Amniotic epithelial cell (primary cell): ENCODE measurements at regions not wholly inside any gene's neighbourhood (a gene's known extent, or its start where the extent isn't known, plus 50 kb on each side); places are given as distances from the start of the nearest gene placed in this dataset.

Experiments
- DNase-seq: peaks from one replicate; pipeline ENCODE4 v3.0.0-alpha.2; 2010; ENCODE audit warnings: low read depth

DNA sequence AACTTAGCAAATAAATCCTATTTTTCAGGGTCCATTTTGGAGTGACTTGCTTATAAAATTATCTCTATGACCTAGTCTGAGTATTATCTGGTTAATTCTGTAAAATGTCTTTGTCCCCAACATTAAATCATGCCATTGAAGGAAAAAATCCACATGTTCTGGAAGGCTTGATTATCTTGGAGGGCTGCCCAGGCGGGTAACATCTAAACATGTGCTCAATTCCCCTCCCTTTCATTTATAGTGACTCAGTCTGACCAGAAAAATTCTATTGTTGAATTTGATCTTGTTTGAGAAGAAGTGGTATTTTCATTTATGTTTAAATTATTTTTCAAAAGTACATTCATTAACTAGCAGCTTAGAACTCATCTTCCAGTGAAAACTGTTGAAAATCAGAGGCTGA lies 55.4 kb upstream of the SLC10A7 start:
- DNase-seq = no peak

DNA sequence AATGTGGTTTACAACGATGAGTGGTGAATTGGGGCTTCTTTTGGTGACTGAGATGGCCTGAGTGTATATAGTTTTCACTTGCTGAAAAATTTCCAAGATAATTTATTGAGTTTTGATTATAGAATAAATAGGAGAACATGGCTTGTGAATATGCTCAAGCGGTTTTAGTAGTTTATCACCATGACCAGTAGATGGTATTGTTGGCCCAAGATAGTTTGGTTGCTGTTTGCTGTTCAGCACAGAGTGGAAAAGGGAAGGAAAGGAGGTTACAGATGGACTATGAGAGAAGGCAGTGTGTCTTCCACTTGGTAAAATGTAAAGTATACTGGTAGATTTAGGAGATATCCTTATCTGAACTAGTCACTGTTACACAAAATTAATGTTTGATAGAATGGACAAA lies 55.8 kb upstream of the POU4F2 start:
- DNase-seq = peak; percentile 13

DNA sequence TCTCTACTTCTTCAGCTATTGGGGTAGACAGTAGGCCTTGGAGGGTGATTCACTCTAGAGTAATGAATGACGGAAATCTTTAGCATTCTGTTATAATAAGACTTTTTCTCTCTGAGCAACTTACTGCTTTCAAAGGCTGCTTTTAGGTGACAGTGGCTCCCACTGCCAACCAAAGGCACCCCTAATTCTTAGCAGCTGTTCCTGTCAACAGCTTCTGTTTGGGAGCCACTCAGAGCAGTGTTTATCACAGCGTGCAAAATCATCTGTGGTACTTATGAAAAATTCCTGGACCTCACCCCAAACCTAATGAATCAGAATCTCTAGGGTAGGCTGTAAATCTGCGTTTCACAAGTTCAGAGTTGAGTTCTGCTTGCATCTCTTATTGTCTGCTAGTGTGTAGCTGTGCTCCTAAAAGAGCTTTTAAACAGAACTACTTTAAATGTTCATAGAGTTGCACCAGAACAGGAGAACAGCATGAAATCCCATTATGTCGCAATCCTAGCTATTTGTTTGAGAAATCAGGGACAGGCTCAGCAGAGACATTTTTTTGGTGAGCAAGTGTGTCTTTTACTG lies 52.8 kb upstream of the POU4F2 start:
- peak; percentile 84 for DNase-seq
